GM21825 (cell line): ENCODE measurements at regions not wholly inside any gene's neighbourhood (a gene's known extent, or its start where the extent isn't known, plus 50 kb on each side); places are given as distances from the start of the nearest gene placed in this dataset.
A peak's percentile ranks its signal among the peaks of the same experiment; 100 is the strongest.
"Not testable (repeated sequence)": the region's sequence is repeated elsewhere in the genome, so short reads cannot be mapped to it uniquely, and the experiment has no call there.

ENCODE experiments used
- ATAC-seq: cut with Tn5 transposase; IDR thresholded peaks from one replicate; pipeline ENCODE4 v1.9.1; 2021; ENCODE audit warnings: mild to moderate bottlenecking, moderate library complexity; ENCODE audit not compliant: unreplicated experiment

GRCh38 chr9:73337182-73337581, 185.5 kb downstream of the ANXA1 start:
- ATAC-seq: not testable (repeated sequence)

- no peak for ATAC-seq
Measured at GRCh38 chr9:73344060-73344459, 192.4 kb downstream of the ANXA1 start.

GRCh38 chr9:73347123-73347522, 195.5 kb downstream of the ANXA1 start:
- no peak for ATAC-seq

GRCh38 chr9:73347720-73348119, 196.1 kb downstream of the ANXA1 start:
- ATAC-seq: no peak

GRCh38 chr9:73348471-73348870, 196.8 kb downstream of the ANXA1 start:
- ATAC-seq: no peak

GRCh38 chr9:73349476-73349875, 197.8 kb downstream of the ANXA1 start:
- no peak for ATAC-seq

GRCh38 chr9:73357607-73358006, 205.9 kb downstream of the ANXA1 start:
- ATAC-seq: no peak

- ATAC-seq: no peak
Measured at GRCh38 chr9:73370053-73370452, 218.4 kb downstream of the ANXA1 start.

GRCh38 chr9:73371801-73372200, 220.1 kb downstream of the ANXA1 start:
- no peak for ATAC-seq

- ATAC-seq: no peak
Measured at GRCh38 chr9:73380411-73380810, 228.7 kb downstream of the ANXA1 start.

GRCh38 chr9:73402081-73403028, 250.7 kb downstream of the ANXA1 start:
- no peak for ATAC-seq

GRCh38 chr9:73411494-73411893, 259.8 kb downstream of the ANXA1 start:
- ATAC-seq: no peak

GRCh38 chr9:73412874-73413273, 261.2 kb downstream of the ANXA1 start:
- no peak for ATAC-seq

GRCh38 chr9:73423891-73424290, 272.2 kb downstream of the ANXA1 start:
- ATAC-seq: no peak

- no peak for ATAC-seq
Measured at GRCh38 chr9:73426269-73426668, 274.6 kb downstream of the ANXA1 start.

- ATAC-seq: no peak
Measured at GRCh38 chr9:73434826-73435225, 283.2 kb downstream of the ANXA1 start.

GRCh38 chr9:73437758-73438157, 286.1 kb downstream of the ANXA1 start:
- ATAC-seq: peak; percentile 68

GRCh38 chr9:73439839-73440238, 288.2 kb downstream of the ANXA1 start:
- ATAC-seq: not testable (repeated sequence)

GRCh38 chr9:73441223-73441622, 289.6 kb downstream of the ANXA1 start:
- ATAC-seq: no peak

GRCh38 chr9:73441890-73442818, 290.5 kb downstream of the ANXA1 start:
- ATAC-seq: no peak

- ATAC-seq: no peak
Measured at GRCh38 chr9:73444821-73445220, 293.2 kb downstream of the ANXA1 start.

- ATAC-seq: not testable (repeated sequence)
Measured at GRCh38 chr9:73445384-73445783, 293.7 kb downstream of the ANXA1 start.
